Suprapubic skin (tissue), 4 donors: ENCODE measurements at regions not wholly inside any gene's neighbourhood (a gene's known extent, or its start where the extent isn't known, plus 50 kb on each side); places are given as distances from the start of the nearest gene placed in this dataset.

ENCODE experiments used
- POLR2A ChIP-seq, 2 donors: fragments of 450-650 bp; IDR thresholded peaks; one replicate each; pipeline ENCODE4 v1.6.1; 2017; ENCODE audit warnings: antibody characterized with exemption in 2 of 2, mild to moderate bottlenecking in 2 of 2, moderate library complexity in 2 of 2
- POLR2AphosphoS5 ChIP-seq, 3 donors: sonication (generic); formaldehyde crosslinking; IDR thresholded peaks; one replicate each; pipeline ENCODE4 v1.6.1; 2017; ENCODE audit warnings: antibody characterized with exemption in 3 of 3

- TF ChIP-seq POLR2A (IDR thresholded peaks at IDR 0.05), result no peak
- no peak for TF ChIP-seq POLR2AphosphoS5 (IDR thresholded peaks at IDR 0.05)
Measured at GRCh38 chr20:43832096-43832816, 82.4 kb upstream of the TOX2 start.
